ENCODE measurements at regions not wholly inside any gene's neighbourhood (a gene's known extent, or its start where the extent isn't known, plus 50 kb on each side); places are given as distances from the start of the nearest gene placed in this dataset.
A peak's percentile ranks its signal among the peaks of the same experiment; 100 is the strongest.
"Not testable (repeated sequence)": the region's sequence is repeated elsewhere in the genome, so short reads cannot be mapped to it uniquely, and the experiment has no call there.

DNA sequence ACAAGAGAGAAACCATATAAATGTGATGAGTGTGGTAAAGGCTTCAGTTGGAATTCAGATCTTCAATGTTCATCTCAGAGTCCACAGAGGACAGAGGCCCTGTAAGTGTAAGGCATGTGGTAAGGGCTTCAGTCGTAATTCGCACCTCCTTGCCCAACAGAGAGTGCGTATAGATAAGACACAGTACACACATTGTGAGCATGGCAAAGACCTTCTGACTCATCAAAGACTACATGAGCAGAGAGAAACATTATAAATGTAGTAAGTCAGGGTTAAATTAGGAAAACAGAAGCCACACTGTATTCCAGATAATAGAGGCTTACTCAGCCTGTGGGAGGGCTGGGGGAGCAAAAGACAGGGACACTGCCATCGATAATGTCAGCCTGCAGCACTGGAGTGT is 98.1 kb upstream of the GPR39 start:
- not testable (repeated sequence) for DNase-seq (ENCODE audit: low read depth)

DNA sequence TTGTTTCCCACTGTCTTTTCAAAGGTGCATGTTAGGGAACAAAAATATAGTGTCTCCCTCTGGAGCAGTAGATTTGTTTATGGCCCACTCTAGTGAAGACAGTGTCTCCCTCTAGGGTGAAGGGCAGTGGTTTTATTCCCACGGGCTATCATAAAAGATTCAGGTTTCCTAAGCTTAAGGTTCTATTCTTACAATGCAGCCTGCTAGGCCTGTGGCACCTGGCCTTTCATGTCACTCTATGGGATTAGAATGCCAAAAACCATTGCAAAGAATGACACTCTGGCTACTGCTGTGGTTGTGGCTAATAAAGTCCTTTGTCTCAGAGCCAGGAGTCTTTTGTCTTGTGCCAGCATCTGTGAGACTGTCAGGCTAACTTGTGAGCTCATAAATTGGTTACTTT is 92.6 kb upstream of the GPR39 start:
- not testable (repeated sequence) for DNase-seq (ENCODE audit: low read depth)

- not testable (repeated sequence) for DNase-seq (ENCODE audit: low read depth)
Observed at GRCh38 chr2:132332345-132333033, 84.1 kb upstream of the GPR39 start.

DNA sequence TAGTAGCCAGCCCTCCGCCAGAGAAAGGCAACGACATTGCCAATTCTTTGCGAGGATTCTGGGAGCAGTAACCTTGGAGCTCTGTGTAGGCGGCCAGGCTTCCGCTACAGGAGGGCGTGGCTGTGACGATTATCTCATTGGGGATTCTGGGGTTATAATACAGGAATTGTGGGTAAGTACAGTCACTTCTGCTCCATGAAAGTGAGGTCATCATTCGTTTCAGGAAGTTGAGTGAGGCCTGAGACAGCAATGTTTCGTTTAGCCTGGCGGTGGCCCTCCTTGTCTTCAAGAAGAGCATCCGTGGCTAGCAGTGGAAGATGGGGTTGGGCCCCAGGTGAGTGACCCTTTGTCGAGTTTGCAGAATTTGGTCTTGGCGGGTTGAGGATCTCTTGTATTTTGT is 79.5 kb upstream of the GPR39 start:
- not testable (repeated sequence) for DNase-seq (ENCODE audit: low read depth)

GRCh38 chr2:132337844-132338243 is 78.8 kb upstream of the GPR39 start:
- not testable (repeated sequence) for DNase-seq (ENCODE audit: low read depth)

- peak; percentile 48 for DNase-seq (ENCODE audit: low read depth)
Observed at GRCh38 chr2:132347041-132347780, 69.4 kb upstream of the GPR39 start.

- DNase-seq (ENCODE audit: low read depth): not testable (repeated sequence)
Observed at GRCh38 chr2:132349092-132349687, 67.4 kb upstream of the GPR39 start.

GRCh38 chr2:132351668-132352067 is 64.9 kb upstream of the GPR39 start:
- DNase-seq (ENCODE audit: low read depth): not testable (repeated sequence)

GRCh38 chr2:132352481-132353001 is 64.1 kb upstream of the GPR39 start:
- not testable (repeated sequence) for DNase-seq (ENCODE audit: low read depth)

- DNase-seq (ENCODE audit: low read depth): not testable (repeated sequence)
Observed at GRCh38 chr2:132353380-132353779, 63.2 kb upstream of the GPR39 start.

- DNase-seq (ENCODE audit: low read depth): not testable (repeated sequence)
Observed at GRCh38 chr2:132360964-132361363, 55.6 kb upstream of the GPR39 start.

DNA sequence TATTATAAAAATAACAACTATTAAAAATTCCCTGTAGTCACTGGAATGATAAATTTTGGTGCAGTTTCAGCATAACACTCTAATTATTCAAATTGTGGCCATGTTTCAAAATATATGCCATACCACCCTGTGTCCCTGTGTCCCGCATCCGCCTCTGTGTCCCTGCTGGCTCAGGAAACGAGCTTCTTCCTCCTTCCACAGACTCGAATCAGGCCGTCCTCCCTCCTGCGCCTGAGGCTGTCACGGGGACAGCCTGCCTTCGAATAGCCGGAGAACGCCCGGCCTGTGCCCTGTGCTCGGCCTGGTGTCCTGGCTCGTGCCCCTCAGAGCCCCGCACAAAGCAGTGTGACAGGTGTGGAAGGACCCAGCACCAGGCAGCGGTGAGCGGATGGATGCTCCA is 55.1 kb upstream of the GPR39 start:
- not testable (repeated sequence) for DNase-seq (ENCODE audit: low read depth)

DNA sequence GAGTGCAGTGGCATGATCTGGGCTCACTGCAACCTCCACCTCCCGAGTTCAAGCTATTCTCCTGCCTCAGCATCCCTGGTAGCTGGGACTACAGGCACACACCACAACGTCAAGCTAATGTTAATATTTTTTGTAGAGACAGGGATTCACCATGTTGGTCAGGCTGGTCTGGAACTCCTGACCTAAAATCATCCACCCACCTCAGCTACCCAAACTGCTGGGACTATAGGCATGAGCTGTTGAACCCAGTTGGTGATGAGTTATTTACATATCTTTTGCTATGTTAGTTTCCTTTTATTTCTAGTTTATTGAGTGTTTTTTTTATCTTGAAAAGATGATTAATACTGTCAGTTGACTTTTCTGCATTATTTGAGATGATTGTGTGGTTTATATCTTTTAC is 53.3 kb upstream of the GPR39 start:
- DNase-seq (ENCODE audit: low read depth): not testable (repeated sequence)

DNA sequence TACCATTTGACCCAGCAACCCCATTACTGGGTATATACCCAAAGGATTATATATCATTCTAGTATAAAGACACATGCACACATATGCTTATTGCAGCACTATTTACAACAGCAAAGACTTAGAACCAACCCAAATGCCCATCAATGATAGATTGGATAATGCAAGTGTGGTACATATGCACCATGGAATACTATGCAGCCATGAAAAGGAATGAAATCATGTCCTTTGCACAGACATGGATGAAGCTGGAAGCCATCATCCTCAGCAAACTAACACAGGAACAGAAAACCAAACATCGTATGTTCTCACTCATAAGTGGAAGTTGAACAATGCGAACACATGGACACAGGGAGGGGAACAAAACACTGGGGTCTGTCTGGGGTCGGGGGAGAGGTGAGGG is 50.6 kb upstream of the GPR39 start:
- not testable (repeated sequence) for DNase-seq (ENCODE audit: low read depth)

- DNase-seq (ENCODE audit: low read depth): no peak
Observed at GRCh38 chr2:132366421-132367180, 50.0 kb upstream of the GPR39 start.

Data from GM04504 (cell line).